Effector memory CD4-positive, alpha-beta T cell (primary cell): ENCODE measurements at regions not wholly inside any gene's neighbourhood (a gene's known extent, or its start where the extent isn't known, plus 50 kb on each side); places are given as distances from the start of the nearest gene placed in this dataset.
"Not testable (repeated sequence)": the region's sequence is repeated elsewhere in the genome, so short reads cannot be mapped to it uniquely, and the experiment has no call there.

Experiments
- DNase-seq, 3 donors: peaks; one replicate each; pipeline ENCODE4 v3.0.0-alpha.2; 2020
- H3K27ac ChIP-seq: 2 replicates; pipeline ENCODE4 v1.7.0; 2013; ENCODE audit warnings: mild to moderate bottlenecking, low read length, moderate library complexity; ENCODE audit not compliant: insufficient read depth, poor library complexity, severe bottlenecking
- H3K27me3 ChIP-seq: replicated peaks from 2 replicates; pipeline ENCODE4 v1.7.0; 2013; ENCODE audit warnings: mild to moderate bottlenecking, low read length; ENCODE audit not compliant: insufficient read depth, control insufficient read depth, poor library complexity, severe bottlenecking
- H3K36me3 ChIP-seq: 2 replicates; pipeline ENCODE4 v1.7.0; 2013; ENCODE audit warnings: mild to moderate bottlenecking, low read length, moderate library complexity; ENCODE audit not compliant: control insufficient read depth, insufficient read depth
- H3K4me1 ChIP-seq: 2 replicates; pipeline ENCODE4 v1.7.0; 2013; ENCODE audit warnings: low read length, mild to moderate bottlenecking; ENCODE audit not compliant: control insufficient read depth, insufficient read depth, poor library complexity, severe bottlenecking
- H3K4me3 ChIP-seq: 2 replicates; pipeline ENCODE4 v1.7.0; 2013; ENCODE audit warnings: low read length, low read depth, mild to moderate bottlenecking; ENCODE audit not compliant: insufficient read depth, poor library complexity, severe bottlenecking
- H3K9me3 ChIP-seq: 2 replicates; pipeline ENCODE4 v1.7.0; 2013; ENCODE audit warnings: mild to moderate bottlenecking, low read length, moderate library complexity; ENCODE audit not compliant: control insufficient read depth

DNA sequence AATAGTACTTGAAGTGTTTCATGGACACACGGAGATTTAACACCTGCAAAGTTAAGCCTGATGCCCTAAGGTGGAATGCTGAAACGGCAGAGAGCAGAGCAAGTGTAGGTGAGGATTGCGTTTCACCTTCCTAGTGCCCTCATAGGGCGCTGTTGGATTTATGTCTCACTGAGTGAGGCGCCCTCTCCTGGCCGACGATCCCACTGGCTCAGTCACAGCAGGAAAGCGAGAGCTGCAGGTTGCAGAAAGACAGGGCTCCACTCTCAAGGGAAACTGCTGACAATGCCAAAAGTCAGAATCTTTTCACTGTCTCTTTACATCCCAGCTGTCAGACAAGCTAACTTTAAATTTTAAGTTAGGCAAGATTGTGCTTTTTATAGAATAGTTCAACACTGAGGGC lies 127.6 kb downstream of the POTEC start:
- DNase-seq = peak in 1 of 3 donors; percentile 2
- H3K36me3 ChIP-seq, H3K4me3 ChIP-seq, H3K4me1 ChIP-seq, H3K9me3 ChIP-seq, H3K27ac ChIP-seq, H3K27me3 ChIP-seq: not testable (repeated sequence)

DNA sequence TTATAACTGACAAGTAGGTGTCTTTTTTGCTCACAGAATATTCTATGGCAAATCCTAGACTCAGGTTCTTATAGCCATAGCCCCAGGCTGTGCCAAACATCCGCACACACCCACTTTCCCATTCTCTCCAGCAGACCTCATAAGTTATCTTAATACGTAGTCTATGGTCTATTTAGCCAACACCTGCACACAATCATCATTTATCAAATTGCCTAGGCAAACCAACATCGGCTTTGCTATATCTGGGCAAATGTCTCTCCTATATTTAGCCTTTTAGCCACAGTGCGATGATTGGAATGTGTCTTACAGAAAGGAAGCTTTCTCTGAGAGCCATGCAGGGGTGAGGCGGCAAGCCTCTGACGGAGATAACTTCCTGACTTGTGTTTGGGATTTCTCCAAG lies 128.0 kb downstream of the POTEC start:
- not testable (repeated sequence) for H3K27me3 ChIP-seq, H3K4me1 ChIP-seq, H3K9me3 ChIP-seq, H3K4me3 ChIP-seq, H3K36me3 ChIP-seq, DNase-seq, H3K27ac ChIP-seq

DNA sequence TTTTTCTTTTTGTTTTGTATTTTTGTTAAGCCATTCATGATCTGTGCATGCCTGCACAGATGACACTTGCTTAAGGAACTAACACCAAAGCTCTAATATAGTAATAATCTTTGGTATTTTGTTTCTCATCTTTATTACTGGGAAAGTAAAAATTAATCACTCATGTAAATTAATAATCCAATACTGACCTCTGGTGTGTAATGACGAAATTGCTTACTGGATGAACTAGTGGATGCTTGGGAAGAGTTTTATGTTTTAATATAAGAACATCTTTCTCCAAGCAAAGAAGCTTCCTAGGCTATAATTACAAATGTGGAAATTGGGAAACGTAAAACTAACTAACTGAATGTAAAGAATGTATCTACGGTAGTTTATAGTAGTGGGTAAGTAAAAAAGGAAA lies 147.9 kb downstream of the POTEC start:
- H3K4me3 ChIP-seq, H3K4me1 ChIP-seq, H3K36me3 ChIP-seq, H3K9me3 ChIP-seq, H3K27me3 ChIP-seq, H3K27ac ChIP-seq, DNase-seq: not testable (repeated sequence)

DNA sequence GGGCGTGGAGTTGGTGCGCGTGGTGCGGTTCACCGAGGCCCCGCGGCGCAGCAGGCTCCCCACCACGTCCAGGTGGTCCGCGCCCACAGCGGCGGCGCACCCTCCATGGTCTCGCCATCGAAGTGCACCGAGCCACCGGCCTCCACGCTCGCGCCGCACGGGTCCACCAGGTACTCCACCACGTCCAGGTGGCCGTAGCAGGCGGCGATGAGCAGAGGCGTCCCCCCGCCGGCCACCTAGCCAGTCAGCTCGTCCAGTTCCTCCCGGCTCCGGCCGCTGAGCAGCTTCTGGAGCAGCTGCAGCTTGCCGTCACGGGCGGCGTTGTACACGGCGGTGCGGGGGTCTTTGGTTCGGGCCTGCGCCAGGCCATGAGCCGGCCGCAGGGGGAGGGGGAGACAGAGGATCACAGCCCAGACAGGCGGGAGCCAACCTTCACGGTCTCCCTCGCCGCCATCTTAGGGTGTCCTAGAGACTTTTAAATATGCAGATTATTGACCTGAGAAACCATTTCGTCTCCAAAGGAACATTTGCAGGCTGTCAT lies 149.8 kb downstream of the POTEC start:
- H3K4me3 ChIP-seq, H3K4me1 ChIP-seq, DNase-seq, H3K27ac ChIP-seq, H3K36me3 ChIP-seq, H3K27me3 ChIP-seq, H3K9me3 ChIP-seq: not testable (repeated sequence)

DNA sequence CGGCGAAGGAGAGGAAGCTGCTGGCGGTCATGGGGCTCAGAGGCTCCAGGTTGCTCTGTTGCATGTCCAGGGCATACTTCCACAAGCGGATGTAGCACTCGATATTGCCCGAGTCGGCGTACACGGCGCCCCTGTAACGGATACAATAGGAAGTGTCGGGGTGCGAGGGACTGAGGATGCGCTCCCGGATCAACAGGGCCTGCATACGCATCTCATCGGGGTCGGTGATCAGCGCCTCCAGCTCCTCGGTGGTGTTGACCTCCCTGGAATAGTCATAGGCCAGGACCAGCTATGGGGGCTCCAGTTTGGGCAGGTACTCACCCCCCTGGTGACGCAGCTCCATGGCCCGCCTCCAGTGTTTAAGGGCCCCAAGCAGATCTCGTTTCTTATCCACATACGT lies 150.8 kb downstream of the POTEC start:
- not testable (repeated sequence) for H3K4me1 ChIP-seq, DNase-seq

DNA sequence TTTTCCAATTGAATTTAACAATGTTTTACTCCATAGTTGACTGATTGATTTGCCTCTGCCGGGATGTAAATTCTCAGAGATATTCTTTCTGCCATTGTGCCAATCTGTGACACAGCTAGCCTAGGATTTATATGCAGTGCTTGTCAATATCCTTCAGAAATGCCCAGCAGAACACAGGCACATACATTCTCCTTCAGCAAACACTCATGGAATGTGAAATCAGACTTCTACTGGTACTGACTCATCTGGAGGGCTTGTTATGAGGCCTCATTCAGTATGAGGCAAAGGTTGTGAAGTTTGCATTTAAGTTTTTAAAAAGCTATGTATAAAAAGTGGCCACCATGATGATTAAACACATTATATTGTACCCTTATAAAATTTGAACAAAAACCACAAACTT lies 158.4 kb downstream of the POTEC start:
- H3K4me3 ChIP-seq, H3K36me3 ChIP-seq, H3K4me1 ChIP-seq, DNase-seq, H3K27ac ChIP-seq, H3K27me3 ChIP-seq, H3K9me3 ChIP-seq: not testable (repeated sequence)

More for the DNA sequence above, 150.8 kb downstream of the POTEC start:
- not testable (repeated sequence) for H3K36me3 ChIP-seq, H3K4me3 ChIP-seq, H3K9me3 ChIP-seq, H3K27me3 ChIP-seq, H3K27ac ChIP-seq

DNA sequence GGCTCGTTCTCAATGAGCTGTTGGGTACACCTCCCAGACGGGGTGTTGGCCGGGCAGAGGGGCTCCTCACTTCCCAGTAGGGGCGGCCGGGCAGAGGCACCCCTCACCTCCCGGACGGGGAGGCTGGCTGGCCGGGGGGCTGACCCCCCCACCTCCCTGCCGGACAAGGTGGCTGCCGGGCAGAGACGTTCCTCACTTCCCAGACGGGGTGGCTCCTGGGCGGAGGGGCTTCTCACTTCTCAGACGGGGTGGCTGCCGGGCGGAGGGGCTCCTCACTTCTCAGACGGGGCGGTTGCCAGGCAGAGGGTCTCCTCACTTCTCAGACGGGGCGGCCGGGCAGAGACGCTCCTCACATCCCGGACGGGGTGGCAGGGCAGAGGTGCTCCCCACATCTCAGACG lies 160.7 kb downstream of the POTEC start:
- not testable (repeated sequence) for H3K4me1 ChIP-seq, H3K4me3 ChIP-seq

DNA sequence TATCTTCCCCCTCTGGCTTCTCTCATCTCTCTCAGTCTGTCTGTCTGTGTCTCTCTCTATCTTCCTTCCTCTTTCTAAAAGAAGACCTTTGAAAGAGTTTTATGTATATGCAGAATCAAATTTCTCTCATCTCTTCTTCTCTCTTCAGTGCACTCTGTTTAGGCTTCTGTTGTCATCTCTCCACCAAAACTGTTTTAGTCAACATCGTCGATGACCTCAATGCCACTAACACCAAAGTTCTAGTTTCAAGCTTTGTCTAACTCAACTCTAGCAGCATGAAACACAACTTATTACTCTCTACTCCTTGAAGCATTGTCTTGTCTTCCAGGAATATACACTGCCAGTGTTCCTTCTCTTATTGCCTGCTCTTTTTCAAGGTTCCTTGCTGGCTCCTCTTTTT lies 163.9 kb downstream of the POTEC start:
- not testable (repeated sequence) for H3K27me3 ChIP-seq, DNase-seq, H3K36me3 ChIP-seq, H3K27ac ChIP-seq, H3K4me1 ChIP-seq, H3K9me3 ChIP-seq, H3K4me3 ChIP-seq

More for the DNA sequence above, 160.7 kb downstream of the POTEC start:
- not testable (repeated sequence) for H3K27ac ChIP-seq, H3K9me3 ChIP-seq, H3K27me3 ChIP-seq, DNase-seq, H3K36me3 ChIP-seq

DNA sequence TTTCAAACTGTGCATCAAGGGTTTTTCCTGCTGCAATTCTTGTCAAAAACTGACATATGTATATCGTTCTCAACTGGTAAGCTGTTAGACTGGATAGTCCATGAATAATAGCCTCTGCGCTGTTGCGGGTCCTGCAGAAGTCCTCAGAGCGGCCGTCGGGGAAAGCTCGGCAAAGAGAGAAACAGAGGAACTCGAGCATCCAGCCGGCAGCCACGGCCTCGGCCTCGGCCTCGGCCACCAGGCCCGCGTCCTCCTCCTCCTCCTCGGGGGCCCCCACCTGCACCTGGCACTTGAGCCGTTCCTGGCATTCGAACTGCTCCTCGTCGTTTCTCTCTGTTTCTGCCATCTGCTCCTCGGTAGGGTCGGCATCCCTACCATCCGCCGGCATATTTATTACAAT lies 165.0 kb downstream of the POTEC start:
- not testable (repeated sequence) for H3K27me3 ChIP-seq

DNA sequence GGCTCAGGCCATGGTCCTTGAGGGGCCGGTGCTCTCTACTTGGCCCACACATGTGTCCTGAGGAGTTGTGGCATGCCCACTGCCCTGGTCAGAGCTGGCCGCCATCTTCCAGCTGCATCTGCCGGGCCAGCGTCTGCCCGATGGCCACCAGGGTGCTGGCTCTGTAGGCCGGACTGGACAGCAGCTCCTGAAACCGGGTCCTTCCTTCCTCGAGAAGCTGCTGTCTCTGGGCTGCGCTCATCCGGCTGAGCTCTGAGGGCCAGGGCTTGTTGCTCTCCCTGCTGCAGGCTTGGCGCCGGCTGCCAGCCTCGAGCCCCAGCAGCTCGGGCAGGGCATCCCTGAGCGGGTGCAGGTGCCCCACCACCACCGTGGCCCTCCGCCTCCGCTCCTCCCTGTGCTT lies 182.1 kb downstream of the POTEC start:
- not testable (repeated sequence) for H3K4me3 ChIP-seq, DNase-seq, H3K27ac ChIP-seq, H3K4me1 ChIP-seq, H3K27me3 ChIP-seq, H3K9me3 ChIP-seq, H3K36me3 ChIP-seq

More for the DNA sequence above, 165.0 kb downstream of the POTEC start:
- not testable (repeated sequence) for H3K4me1 ChIP-seq, H3K36me3 ChIP-seq, DNase-seq, H3K9me3 ChIP-seq, H3K27ac ChIP-seq, H3K4me3 ChIP-seq
